A549 (cell line): ENCODE measurements at regions not wholly inside any gene's neighbourhood (a gene's known extent, or its start where the extent isn't known, plus 50 kb on each side); places are given as distances from the start of the nearest gene placed in this dataset.

Source experiments
- MAZ ChIP-seq: fragments of 150-350 bp; IDR thresholded peaks from 2 replicates; pipeline ENCODE4 v1.6.1; 2014; ENCODE audit warnings: antibody characterized with exemption, low read depth, low read length, borderline replicate concordance
- NR3C1 ChIP-seq: fragments of >200 bp; sonication (Bioruptor Twin); formaldehyde crosslinking; IDR thresholded peaks from 3 replicates; pipeline ENCODE4 v1.6.1; 2017
- PHF8 ChIP-seq: fragments of 200-600 bp; sonication (generic); IDR thresholded peaks from 2 replicates; pipeline ENCODE4 v1.6.1; 2016; ENCODE audit warnings: low read depth, mild to moderate bottlenecking, antibody characterized with exemption, moderate library complexity, borderline replicate concordance
- POLR2A ChIP-seq: IDR thresholded peaks from 2 replicates; pipeline ENCODE4 v1.6.1; 2012; ENCODE audit warnings: mild to moderate bottlenecking, low read length
- TFCP2L1 ChIP-seq: fragments of 250-450 bp; sonication (Bioruptor Pico); IDR thresholded peaks from 2 replicates; pipeline ENCODE4 v1.5.0; 2021; ENCODE audit warnings: mild to moderate bottlenecking

GRCh38 chrX:9396930-9397329 is 67.9 kb upstream of the TBL1X start:
- TF ChIP-seq TFCP2L1 (CRISPR knock-in tag), result no peak
- no peak for TF ChIP-seq PHF8
- no peak for TF ChIP-seq POLR2A
- no peak for TF ChIP-seq NR3C1
- TF ChIP-seq MAZ, result no peak
